Activated naive CD8-positive, alpha-beta T cell (primary cell): ENCODE measurements at regions not wholly inside any gene's neighbourhood (a gene's known extent, or its start where the extent isn't known, plus 50 kb on each side); places are given as distances from the start of the nearest gene placed in this dataset.
A peak's percentile ranks its signal among the peaks of the same experiment; 100 is the strongest.
"Not testable (repeated sequence)": the region's sequence is repeated elsewhere in the genome, so short reads cannot be mapped to it uniquely, and the experiment has no call there.

Experiments used
- H3K27ac Mint-ChIP-seq: one replicate; pipeline ENCODE4 v1.8.0; 2021; ENCODE audit warnings: mixed read lengths
- H3K27me3 Mint-ChIP-seq: one replicate; pipeline ENCODE4 v1.8.0; 2021; ENCODE audit warnings: mixed read lengths
- H3K36me3 Mint-ChIP-seq: one replicate; pipeline ENCODE4 v1.8.0; 2021; ENCODE audit warnings: mixed read lengths
- H3K4me1 Mint-ChIP-seq: one replicate; pipeline ENCODE4 v1.8.0; 2021; ENCODE audit warnings: low read depth, mixed read lengths
- H3K4me3 Mint-ChIP-seq: one replicate; pipeline ENCODE4 v1.8.0; 2021; ENCODE audit warnings: mild to moderate bottlenecking, mixed read lengths
- H3K9me3 Mint-ChIP-seq: one replicate; pipeline ENCODE4 v1.8.0; 2021; ENCODE audit warnings: low read depth, mixed read lengths

GRCh38 chr22:16911340-16911739 lies 86.1 kb upstream of the XKR3 start:
- not testable (repeated sequence) for H3K4me3 Mint-ChIP-seq, H3K9me3 Mint-ChIP-seq, H3K27ac Mint-ChIP-seq, H3K27me3 Mint-ChIP-seq, H3K4me1 Mint-ChIP-seq, H3K36me3 Mint-ChIP-seq

DNA sequence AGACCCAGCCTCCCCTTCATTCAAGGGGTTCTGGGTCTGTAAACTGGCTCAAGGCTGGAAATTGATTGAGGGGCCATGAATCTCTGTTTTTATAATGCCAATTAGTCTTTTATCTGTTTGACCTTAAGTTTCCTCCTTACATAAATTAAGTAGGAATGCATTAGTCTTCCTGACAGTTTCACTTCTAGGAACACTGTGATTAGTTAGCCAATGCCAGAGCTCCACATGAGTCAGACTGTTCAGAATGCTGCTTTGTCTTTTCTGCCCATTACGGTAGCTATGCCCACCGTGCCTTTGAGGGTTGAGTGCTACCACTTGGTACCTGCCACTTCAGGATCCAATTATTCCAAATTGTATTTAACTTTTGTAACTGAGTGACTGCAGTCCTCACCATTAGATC lies 76.8 kb upstream of the XKR3 start:
- H3K36me3 Mint-ChIP-seq, H3K27ac Mint-ChIP-seq, H3K27me3 Mint-ChIP-seq, H3K4me1 Mint-ChIP-seq, H3K4me3 Mint-ChIP-seq, H3K9me3 Mint-ChIP-seq: not testable (repeated sequence)

DNA sequence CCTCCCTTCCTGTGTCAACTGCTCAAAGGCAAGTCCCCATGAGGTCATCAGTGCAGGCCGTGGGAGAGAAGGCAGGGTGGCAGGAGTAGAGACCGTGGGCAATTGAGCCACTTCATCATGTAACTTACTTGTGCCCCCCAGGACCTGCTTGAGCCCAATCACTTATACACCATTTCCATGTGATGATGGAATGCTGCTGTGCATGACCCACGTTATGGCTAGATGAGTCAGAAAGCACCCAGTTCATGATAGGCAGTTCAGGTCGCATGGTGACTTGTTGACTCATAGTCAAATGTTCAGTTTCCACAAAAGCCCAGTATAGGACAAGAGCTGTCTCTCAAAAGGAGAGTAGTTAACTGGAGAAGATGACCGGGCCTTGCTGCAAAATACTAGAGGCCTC lies 76.4 kb upstream of the XKR3 start:
- not testable (repeated sequence) for H3K27ac Mint-ChIP-seq, H3K4me1 Mint-ChIP-seq, H3K9me3 Mint-ChIP-seq, H3K36me3 Mint-ChIP-seq, H3K4me3 Mint-ChIP-seq, H3K27me3 Mint-ChIP-seq

- not testable (repeated sequence) for H3K27ac Mint-ChIP-seq, H3K9me3 Mint-ChIP-seq, H3K36me3 Mint-ChIP-seq, H3K4me3 Mint-ChIP-seq, H3K4me1 Mint-ChIP-seq, H3K27me3 Mint-ChIP-seq
Measured at GRCh38 chr22:16899358-16899757, 74.1 kb upstream of the XKR3 start.

DNA sequence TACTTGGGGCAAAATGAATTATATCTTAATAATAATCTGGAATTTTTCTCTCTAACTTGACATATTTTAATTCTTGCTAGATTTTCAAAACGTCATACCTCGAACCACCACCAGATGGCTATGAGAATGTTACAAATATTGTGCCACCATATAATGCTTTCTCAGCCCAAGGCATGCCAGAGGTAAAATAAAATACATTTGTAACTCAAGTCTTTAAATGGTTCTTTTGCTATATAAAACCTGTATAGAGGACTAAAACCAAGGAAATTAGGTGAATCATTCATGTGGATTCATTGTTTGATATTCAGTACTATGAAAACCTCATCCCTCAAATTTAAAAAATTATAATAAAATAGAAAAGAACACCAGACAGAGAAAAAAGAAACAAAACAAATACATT lies 72.2 kb upstream of the XKR3 start:
- not testable (repeated sequence) for H3K27me3 Mint-ChIP-seq, H3K4me3 Mint-ChIP-seq, H3K9me3 Mint-ChIP-seq, H3K4me1 Mint-ChIP-seq, H3K27ac Mint-ChIP-seq, H3K36me3 Mint-ChIP-seq

GRCh38 chr22:16891892-16892291 lies 66.7 kb upstream of the XKR3 start:
- H3K4me1 Mint-ChIP-seq, H3K27ac Mint-ChIP-seq, H3K27me3 Mint-ChIP-seq, H3K36me3 Mint-ChIP-seq, H3K4me3 Mint-ChIP-seq, H3K9me3 Mint-ChIP-seq: not testable (repeated sequence)

- Mint-ChIP-seq H3K27ac (peak overlapping the region; percentile 34), H3K4me1 (peaks cover 17% of the 10 kb centered on the region)
- H3K36me3 Mint-ChIP-seq, H3K9me3 Mint-ChIP-seq, H3K4me3 Mint-ChIP-seq, H3K27me3 Mint-ChIP-seq: not testable (repeated sequence)
Measured at GRCh38 chr22:16876339-16876738, 51.1 kb upstream of the XKR3 start.
